ENCODE measurements at regions not wholly inside any gene's neighbourhood (a gene's known extent, or its start where the extent isn't known, plus 50 kb on each side); places are given as distances from the start of the nearest gene placed in this dataset.

GRCh38 chr7:79691074-79691473 is 237.6 kb upstream of the MAGI2 start:
- DNase-seq, result no peak
- Histone ChIP-seq H3K27ac (ENCODE audit: low read depth, low read length) (no peak overlapping the region), H3K4me1 (ENCODE audit: insufficient read depth, low read length) (no peaks in the 10 kb centered on the region), H3K36me3 (ENCODE audit: insufficient read depth, low read length) (no peaks in the 10 kb centered on the region), H3K27me3 (ENCODE audit: insufficient read depth, low read length) (no peaks in the 10 kb centered on the region), H3K4me3 (ENCODE audit: low read length in 2 of 2) (no peak overlapping the region), H3K9me3 (ENCODE audit: control insufficient read depth in 1 of 2, low read length in 2 of 2) (no peaks in the 10 kb centered on the region)
- Mint-ChIP-seq H3K4me1 (no peaks in the 10 kb centered on the region), H3K27ac (no peak overlapping the region), H3K27me3 (no peaks in the 10 kb centered on the region), H3K4me3 (no peak overlapping the region), H3K9me3 (peaks cover 0 to 9% (median 3%) of the 10 kb centered on the region in 8 donors), H3K36me3 (no peaks in the 10 kb centered on the region)
- POLR2A ChIA-PET (ENCODE audit: partially characterized antibody), result no interaction called here
- intact Hi-C loops (cut with micrococcal nuclease), result no loop called here
- CTCF ChIA-PET (ENCODE audit: partially characterized antibody), result no interaction called here

- H3K36me3 ChIP-seq (ENCODE audit: insufficient read depth, low read length), result no peaks in the 10 kb centered on the region
- no peak overlapping the region for H3K4me3 ChIP-seq (ENCODE audit: low read length in 2 of 2)
- intact Hi-C loops (cut with micrococcal nuclease), result no loop called here
- H3K27ac ChIP-seq (ENCODE audit: low read depth, low read length), result no peak overlapping the region
- peaks cover 1 to 32% (median 8%) of the 10 kb centered on the region in 8 donors for H3K9me3 Mint-ChIP-seq
- ChIA-PET CTCF (ENCODE audit: partially characterized antibody) (no interaction called here), POLR2A (ENCODE audit: partially characterized antibody) (no interaction called here)
- no peaks in the 10 kb centered on the region for H3K4me1 ChIP-seq (ENCODE audit: insufficient read depth, low read length)
- H3K27me3 Mint-ChIP-seq, result no peaks in the 10 kb centered on the region
- H3K9me3 ChIP-seq (ENCODE audit: control insufficient read depth in 1 of 2, low read length in 2 of 2), result no peaks in the 10 kb centered on the region
- H3K36me3 Mint-ChIP-seq, result no peaks in the 10 kb centered on the region
- no peak overlapping the region for H3K4me3 Mint-ChIP-seq
- no peak for DNase-seq
- no peaks in the 10 kb centered on the region for H3K27me3 ChIP-seq (ENCODE audit: insufficient read depth, low read length)
- no peaks in the 10 kb centered on the region for H3K4me1 Mint-ChIP-seq
- no peak overlapping the region for H3K27ac Mint-ChIP-seq
Measured at GRCh38 chr7:79684384-79684783, 230.9 kb upstream of the MAGI2 start.

- Mint-ChIP-seq H3K27ac (no peak overlapping the region), H3K4me3 (no peak overlapping the region), H3K9me3 (peaks cover 1 to 32% (median 8%) of the 10 kb centered on the region in 8 donors), H3K27me3 (no peaks in the 10 kb centered on the region), H3K36me3 (no peaks in the 10 kb centered on the region), H3K4me1 (no peaks in the 10 kb centered on the region)
- intact Hi-C loops (cut with micrococcal nuclease), result no loop called here
- no peak overlapping the region for H3K4me3 ChIP-seq (ENCODE audit: low read length in 2 of 2)
- no peaks in the 10 kb centered on the region for H3K36me3 ChIP-seq (ENCODE audit: insufficient read depth, low read length)
- DNase-seq, result no peak
- H3K27me3 ChIP-seq (ENCODE audit: insufficient read depth, low read length), result no peaks in the 10 kb centered on the region
- ChIA-PET POLR2A (ENCODE audit: partially characterized antibody) (no interaction called here), CTCF (ENCODE audit: partially characterized antibody) (no interaction called here)
- H3K4me1 ChIP-seq (ENCODE audit: insufficient read depth, low read length), result no peaks in the 10 kb centered on the region
- no peaks in the 10 kb centered on the region for H3K9me3 ChIP-seq (ENCODE audit: control insufficient read depth in 1 of 2, low read length in 2 of 2)
- H3K27ac ChIP-seq (ENCODE audit: low read depth, low read length), result no peak overlapping the region
Measured at GRCh38 chr7:79683916-79684315, 230.4 kb upstream of the MAGI2 start.

- H3K9me3 ChIP-seq (ENCODE audit: control insufficient read depth in 1 of 2, low read length in 2 of 2), result no peaks in the 10 kb centered on the region
- Mint-ChIP-seq H3K9me3 (peaks cover 1 to 32% (median 8%) of the 10 kb centered on the region in 8 donors), H3K36me3 (no peaks in the 10 kb centered on the region), H3K27ac (no peak overlapping the region), H3K27me3 (no peaks in the 10 kb centered on the region), H3K4me1 (no peaks in the 10 kb centered on the region), H3K4me3 (no peak overlapping the region)
- ChIA-PET POLR2A (ENCODE audit: partially characterized antibody) (no interaction called here), CTCF (ENCODE audit: partially characterized antibody) (no interaction called here)
- intact Hi-C loops (cut with micrococcal nuclease), result no loop called here
- H3K36me3 ChIP-seq (ENCODE audit: insufficient read depth, low read length), result no peaks in the 10 kb centered on the region
- H3K4me1 ChIP-seq (ENCODE audit: insufficient read depth, low read length), result no peaks in the 10 kb centered on the region
- H3K27me3 ChIP-seq (ENCODE audit: insufficient read depth, low read length), result no peaks in the 10 kb centered on the region
- H3K27ac ChIP-seq (ENCODE audit: low read depth, low read length), result no peak overlapping the region
- H3K4me3 ChIP-seq (ENCODE audit: low read length in 2 of 2), result no peak overlapping the region
- no peak for DNase-seq
Measured at GRCh38 chr7:79683185-79683890, 229.9 kb upstream of the MAGI2 start.

GRCh38 chr7:79681454-79681853 is 228.0 kb upstream of the MAGI2 start:
- no peak overlapping the region for H3K4me3 Mint-ChIP-seq
- CTCF ChIA-PET (ENCODE audit: partially characterized antibody), result no interaction called here
- no peak overlapping the region for H3K4me3 ChIP-seq (ENCODE audit: low read length in 2 of 2)
- no peak overlapping the region for H3K27ac ChIP-seq (ENCODE audit: low read depth, low read length)
- no peak for DNase-seq
- no peaks in the 10 kb centered on the region for H3K4me1 Mint-ChIP-seq
- intact Hi-C loops (cut with micrococcal nuclease), result no loop called here
- no peaks in the 10 kb centered on the region for H3K4me1 ChIP-seq (ENCODE audit: insufficient read depth, low read length)
- H3K27me3 Mint-ChIP-seq, result no peaks in the 10 kb centered on the region
- no peaks in the 10 kb centered on the region for H3K9me3 ChIP-seq (ENCODE audit: control insufficient read depth in 1 of 2, low read length in 2 of 2)
- no peak overlapping the region for H3K27ac Mint-ChIP-seq
- POLR2A ChIA-PET (ENCODE audit: partially characterized antibody), result no interaction called here
- H3K9me3 Mint-ChIP-seq, result peaks cover 1 to 29% (median 12%) of the 10 kb centered on the region in 8 donors
- no peaks in the 10 kb centered on the region for H3K27me3 ChIP-seq (ENCODE audit: insufficient read depth, low read length)
- no peaks in the 10 kb centered on the region for H3K36me3 ChIP-seq (ENCODE audit: insufficient read depth, low read length)
- no peaks in the 10 kb centered on the region for H3K36me3 Mint-ChIP-seq

GRCh38 chr7:79673969-79674368 is 220.5 kb upstream of the MAGI2 start:
- DNase-seq, result no peak
- Histone ChIP-seq H3K4me3 (ENCODE audit: low read length in 2 of 2) (no peak overlapping the region), H3K9me3 (ENCODE audit: control insufficient read depth in 1 of 2, low read length in 2 of 2) (no peaks in the 10 kb centered on the region), H3K27ac (ENCODE audit: low read depth, low read length) (no peak overlapping the region), H3K36me3 (ENCODE audit: insufficient read depth, low read length) (no peaks in the 10 kb centered on the region), H3K4me1 (ENCODE audit: insufficient read depth, low read length) (no peaks in the 10 kb centered on the region), H3K27me3 (ENCODE audit: insufficient read depth, low read length) (no peaks in the 10 kb centered on the region)
- H3K4me3 Mint-ChIP-seq, result no peak overlapping the region
- H3K36me3 Mint-ChIP-seq, result no peaks in the 10 kb centered on the region
- no peak overlapping the region for H3K27ac Mint-ChIP-seq
- ChIA-PET POLR2A (ENCODE audit: partially characterized antibody) (no interaction called here), CTCF (ENCODE audit: partially characterized antibody) (no interaction called here)
- intact Hi-C loops (cut with micrococcal nuclease), result no loop called here
- no peaks in the 10 kb centered on the region for H3K4me1 Mint-ChIP-seq
- no peaks in the 10 kb centered on the region for H3K27me3 Mint-ChIP-seq
- peaks cover 2 to 15% (median 4%) of the 10 kb centered on the region in 8 donors for H3K9me3 Mint-ChIP-seq

- Histone ChIP-seq H3K9me3 (ENCODE audit: control insufficient read depth in 1 of 2, low read length in 2 of 2) (no peaks in the 10 kb centered on the region), H3K27me3 (ENCODE audit: insufficient read depth, low read length) (no peaks in the 10 kb centered on the region), H3K4me1 (ENCODE audit: insufficient read depth, low read length) (no peaks in the 10 kb centered on the region), H3K36me3 (ENCODE audit: insufficient read depth, low read length) (no peaks in the 10 kb centered on the region), H3K4me3 (ENCODE audit: low read length in 2 of 2) (no peak overlapping the region), H3K27ac (ENCODE audit: low read depth, low read length) (no peak overlapping the region)
- DNase-seq, result no peak
- Mint-ChIP-seq H3K27me3 (no peaks in the 10 kb centered on the region), H3K36me3 (no peaks in the 10 kb centered on the region), H3K4me3 (no peak overlapping the region), H3K27ac (no peak overlapping the region), H3K9me3 (peaks cover 2 to 19% (median 5%) of the 10 kb centered on the region in 8 donors), H3K4me1 (no peaks in the 10 kb centered on the region)
- ChIA-PET POLR2A (ENCODE audit: partially characterized antibody) (no interaction called here), CTCF (ENCODE audit: partially characterized antibody) (no interaction called here)
- intact Hi-C loops (cut with micrococcal nuclease), result no loop called here
Measured at GRCh38 chr7:79673421-79673820, 220.0 kb upstream of the MAGI2 start.

- H3K9me3 ChIP-seq (ENCODE audit: control insufficient read depth in 1 of 2, low read length in 2 of 2), result no peaks in the 10 kb centered on the region
- Mint-ChIP-seq H3K4me1 (no peaks in the 10 kb centered on the region), H3K9me3 (peaks cover 2 to 20% (median 9%) of the 10 kb centered on the region in 8 donors), H3K27ac (no peak overlapping the region), H3K27me3 (no peaks in the 10 kb centered on the region), H3K36me3 (no peaks in the 10 kb centered on the region), H3K4me3 (no peak overlapping the region)
- no peaks in the 10 kb centered on the region for H3K4me1 ChIP-seq (ENCODE audit: insufficient read depth, low read length)
- DNase-seq, result no peak
- ChIA-PET POLR2A (ENCODE audit: partially characterized antibody) (no interaction called here), CTCF (ENCODE audit: partially characterized antibody) (no interaction called here)
- H3K4me3 ChIP-seq (ENCODE audit: low read length in 2 of 2), result no peak overlapping the region
- H3K27ac ChIP-seq (ENCODE audit: low read depth, low read length), result no peak overlapping the region
- no peaks in the 10 kb centered on the region for H3K36me3 ChIP-seq (ENCODE audit: insufficient read depth, low read length)
- H3K27me3 ChIP-seq (ENCODE audit: insufficient read depth, low read length), result no peaks in the 10 kb centered on the region
- intact Hi-C loops (cut with micrococcal nuclease), result no loop called here
Measured at GRCh38 chr7:79668292-79668691, 214.8 kb upstream of the MAGI2 start.

Measured in CD4-positive, alpha-beta memory T cell (primary cell).